ENCODE measurements at regions not wholly inside any gene's neighbourhood (a gene's known extent, or its start where the extent isn't known, plus 50 kb on each side); places are given as distances from the start of the nearest gene placed in this dataset.

- peaks cover 0 to 4% (median under 1%) of the 10 kb centered on the region in 4 donors for H3K9me3 ChIP-seq (ENCODE audit: control insufficient read depth in 4 of 4, low read length in 3 of 4)
- 93% methylated on average over 1 of the region's 1 CpG for WGBS
- H3K4me1 ChIP-seq (ENCODE audit: control insufficient read depth in 4 of 4, insufficient read depth in 4 of 4, low read length in 3 of 4): no peaks in the 10 kb centered on the region
- TF ChIP-seq REST (IDR thresholded peaks at IDR 0.05) (no peak), FOXA1 (IDR thresholded peaks at IDR 0.05) (no peak), HNF4A (conservative IDR thresholded peaks at IDR 0.05) (no peak), GABPA (IDR thresholded peaks at IDR 0.05 in 1 of 2, conservative IDR thresholded peaks at IDR 0.05 in 1 of 2) (no peak)
- TF ChIP-seq, protein P1, sequence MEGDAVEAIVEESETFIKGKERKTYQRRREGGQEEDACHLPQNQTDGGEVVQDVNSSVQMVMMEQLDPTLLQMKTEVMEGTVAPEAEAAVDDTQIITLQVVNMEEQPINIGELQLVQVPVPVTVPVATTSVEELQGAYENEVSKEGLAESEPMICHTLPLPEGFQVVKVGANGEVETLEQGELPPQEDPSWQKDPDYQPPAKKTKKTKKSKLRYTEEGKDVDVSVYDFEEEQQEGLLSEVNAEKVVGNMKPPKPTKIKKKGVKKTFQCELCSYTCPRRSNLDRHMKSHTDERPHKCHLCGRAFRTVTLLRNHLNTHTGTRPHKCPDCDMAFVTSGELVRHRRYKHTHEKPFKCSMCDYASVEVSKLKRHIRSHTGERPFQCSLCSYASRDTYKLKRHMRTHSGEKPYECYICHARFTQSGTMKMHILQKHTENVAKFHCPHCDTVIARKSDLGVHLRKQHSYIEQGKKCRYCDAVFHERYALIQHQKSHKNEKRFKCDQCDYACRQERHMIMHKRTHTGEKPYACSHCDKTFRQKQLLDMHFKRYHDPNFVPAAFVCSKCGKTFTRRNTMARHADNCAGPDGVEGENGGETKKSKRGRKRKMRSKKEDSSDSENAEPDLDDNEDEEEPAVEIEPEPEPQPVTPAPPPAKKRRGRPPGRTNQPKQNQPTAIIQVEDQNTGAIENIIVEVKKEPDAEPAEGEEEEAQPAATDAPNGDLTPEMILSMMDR (IDR thresholded peaks at IDR 0.05; ENCODE audit: low read depth, low read length, missing input control): no peak
- no peak overlapping the region for H3K27ac ChIP-seq (ENCODE audit: low read depth in 1 of 2, low read length in 2 of 2)
- no peaks in the 10 kb centered on the region for H3K36me3 ChIP-seq (ENCODE audit: control insufficient read depth in 4 of 4, insufficient read depth in 3 of 4, low read depth in 1 of 4, low read length in 3 of 4)
- no peak overlapping the region for H3K4me3 ChIP-seq (ENCODE audit: low read depth in 1 of 3, low read length in 3 of 3)
- no peak for DNase-seq (ENCODE audit: low spot score)
- H3K9ac ChIP-seq (ENCODE audit: low read depth in 1 of 2, low read length in 2 of 2): no peak overlapping the region
- no peaks in the 10 kb centered on the region for H3K27me3 ChIP-seq (ENCODE audit: control insufficient read depth in 4 of 4, insufficient read depth in 4 of 4, low read length in 3 of 4)
These were observed 104.5 kb downstream of the CD24 start for GRCh38 chr6:106870069-106870468.

GRCh38 chr6:106869203-106869602 lies 105.3 kb downstream of the CD24 start:
- H3K27ac ChIP-seq (ENCODE audit: low read depth in 1 of 2, low read length in 2 of 2): no peak overlapping the region
- peaks cover 0 to 4% (median under 1%) of the 10 kb centered on the region in 4 donors for H3K9me3 ChIP-seq (ENCODE audit: control insufficient read depth in 4 of 4, low read length in 3 of 4)
- no peaks in the 10 kb centered on the region for H3K4me1 ChIP-seq (ENCODE audit: control insufficient read depth in 4 of 4, insufficient read depth in 4 of 4, low read length in 3 of 4)
- H3K27me3 ChIP-seq (ENCODE audit: control insufficient read depth in 4 of 4, insufficient read depth in 4 of 4, low read length in 3 of 4): no peaks in the 10 kb centered on the region
- WGBS: 96% methylated on average over 5 of the region's 5 CpGs
- DNase-seq (ENCODE audit: low spot score): no peak
- no peak overlapping the region for H3K9ac ChIP-seq (ENCODE audit: low read depth in 1 of 2, low read length in 2 of 2)
- TF ChIP-seq FOXA2 (IDR thresholded peaks at IDR 0.05) (no peak), TAF1 (conservative IDR thresholded peaks at IDR 0.05) (no peak)
- H3K36me3 ChIP-seq (ENCODE audit: control insufficient read depth in 4 of 4, insufficient read depth in 3 of 4, low read depth in 1 of 4, low read length in 3 of 4): no peaks in the 10 kb centered on the region
- H3K4me3 ChIP-seq (ENCODE audit: low read depth in 1 of 3, low read length in 3 of 3): no peak overlapping the region

DNA sequence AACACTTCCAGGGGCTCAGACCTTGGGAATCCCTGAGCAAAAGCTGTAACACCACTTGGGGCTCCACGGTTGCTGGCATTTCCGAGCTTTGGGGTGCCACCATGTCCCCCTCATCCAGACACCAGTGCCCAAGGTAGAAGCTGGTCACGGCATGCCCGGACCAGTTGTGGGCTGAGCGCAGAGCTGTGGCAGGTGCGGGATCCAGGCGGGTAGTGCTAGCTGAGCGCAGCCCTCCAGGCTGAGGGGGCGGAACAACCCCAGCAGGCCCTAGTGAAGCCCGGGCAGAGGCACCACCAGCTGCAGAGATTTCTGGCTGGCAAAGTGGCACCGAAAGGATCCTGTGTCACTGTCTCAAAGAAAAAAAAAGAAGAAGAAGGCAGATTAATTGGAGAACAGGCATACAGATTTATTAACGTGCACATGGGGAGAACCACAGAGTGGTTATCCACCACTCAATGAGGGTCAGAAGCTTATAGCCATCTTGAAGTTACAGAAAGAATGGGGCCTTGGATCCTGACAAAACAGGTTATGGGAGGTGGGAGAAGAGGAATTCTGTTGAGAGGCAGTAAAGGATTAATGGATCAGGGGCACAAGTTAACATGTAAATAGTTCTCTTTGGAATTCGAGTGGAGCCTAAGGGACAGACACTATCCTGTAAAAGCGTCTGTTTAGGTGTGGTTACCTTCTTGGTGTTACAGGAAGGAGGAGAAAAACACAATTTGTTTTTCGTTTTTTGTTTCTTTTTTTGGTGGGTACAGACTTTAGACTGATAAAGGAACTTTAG lies 107.5 kb downstream of the CD24 start:
- 94% methylated on average over 15 of the region's 15 CpGs for WGBS
- DNase-seq (ENCODE audit: low spot score): no peak
- Histone ChIP-seq H3K9me3 (ENCODE audit: control insufficient read depth in 4 of 4, low read length in 3 of 4) (peaks cover 0 to 4% (median under 1%) of the 10 kb centered on the region in 4 donors), H3K36me3 (ENCODE audit: control insufficient read depth in 4 of 4, insufficient read depth in 3 of 4, low read depth in 1 of 4, low read length in 3 of 4) (no peaks in the 10 kb centered on the region), H3K4me3 (ENCODE audit: low read depth in 1 of 3, low read length in 3 of 3) (no peak overlapping the region), H3K4me1 (ENCODE audit: control insufficient read depth in 4 of 4, insufficient read depth in 4 of 4, low read length in 3 of 4) (no peaks in the 10 kb centered on the region), H3K9ac (ENCODE audit: low read depth in 1 of 2, low read length in 2 of 2) (no peak overlapping the region), H3K27me3 (ENCODE audit: control insufficient read depth in 4 of 4, insufficient read depth in 4 of 4, low read length in 3 of 4) (no peaks in the 10 kb centered on the region), H3K27ac (ENCODE audit: low read depth in 1 of 2, low read length in 2 of 2) (no peak overlapping the region)
- TF ChIP-seq EGR1 (IDR thresholded peaks at IDR 0.05; ENCODE audit: low read depth in 2 of 2): no peak
- TF ChIP-seq JUND (IDR thresholded peaks at IDR 0.05): no peak
- TF ChIP-seq ATF3 (IDR thresholded peaks at IDR 0.05): no peak
- no peak for TF ChIP-seq MAX (IDR thresholded peaks at IDR 0.05)
- no peak for TF ChIP-seq TAF1 (conservative IDR thresholded peaks at IDR 0.05)
- no peak for TF ChIP-seq FOXA1 (IDR thresholded peaks at IDR 0.05)
- no peak for TF ChIP-seq RAD21 (IDR thresholded peaks at IDR 0.05)
- no peak for TF ChIP-seq REST (IDR thresholded peaks at IDR 0.05)
- TF ChIP-seq FOXA2 (IDR thresholded peaks at IDR 0.05): no peak
- TF ChIP-seq ZBTB33 (IDR thresholded peaks at IDR 0.05): no peak
- TF ChIP-seq NR2F2 (IDR thresholded peaks at IDR 0.05): no peak
- TF ChIP-seq HNF4G (IDR thresholded peaks at IDR 0.05): no peak
- no peak for TF ChIP-seq HNF4A (conservative IDR thresholded peaks at IDR 0.05)
